Progenitor cell of endocrine pancreas (in vitro differentiated cells): ENCODE measurements at regions not wholly inside any gene's neighbourhood (a gene's known extent, or its start where the extent isn't known, plus 50 kb on each side); places are given as distances from the start of the nearest gene placed in this dataset.

ENCODE experiments used
- DNase-seq: peaks from one replicate; pipeline ENCODE4 v3.0.0; 2021; ENCODE audit warnings: low spot score; ENCODE audit not compliant: unreplicated experiment
- H3K27ac Mint-ChIP-seq: 2 replicates; pipeline ENCODE4 v1.8.0; 2021; ENCODE audit warnings: mild to moderate bottlenecking, moderate library complexity, mixed read lengths
- H3K27me3 Mint-ChIP-seq: 2 replicates; pipeline ENCODE4 v1.8.0; 2021; ENCODE audit warnings: mixed read lengths
- H3K36me3 Mint-ChIP-seq: 2 replicates; pipeline ENCODE4 v1.8.0; 2022; ENCODE audit warnings: mixed read lengths; ENCODE audit not compliant: insufficient read depth
- H3K4me1 Mint-ChIP-seq: 2 replicates; pipeline ENCODE4 v1.8.0; 2021; ENCODE audit warnings: low read depth, mixed read lengths
- H3K4me3 Mint-ChIP-seq: 2 replicates; pipeline ENCODE4 v1.8.0; 2021; ENCODE audit warnings: low read depth, mild to moderate bottlenecking, moderate library complexity, mixed read lengths
- H3K9me3 Mint-ChIP-seq: 2 replicates; pipeline ENCODE4 v1.8.0; 2021; ENCODE audit warnings: low read depth, mixed read lengths
- TF ChIP-seq, protein P1 (sequence below): fragments of 200-600 bp; sonication (generic); IDR thresholded peaks from one replicate; pipeline ENCODE4 v1.5.0; 2021; ENCODE audit warnings: antibody characterized with exemption, mild to moderate bottlenecking; ENCODE audit not compliant: unreplicated experiment

DNA sequence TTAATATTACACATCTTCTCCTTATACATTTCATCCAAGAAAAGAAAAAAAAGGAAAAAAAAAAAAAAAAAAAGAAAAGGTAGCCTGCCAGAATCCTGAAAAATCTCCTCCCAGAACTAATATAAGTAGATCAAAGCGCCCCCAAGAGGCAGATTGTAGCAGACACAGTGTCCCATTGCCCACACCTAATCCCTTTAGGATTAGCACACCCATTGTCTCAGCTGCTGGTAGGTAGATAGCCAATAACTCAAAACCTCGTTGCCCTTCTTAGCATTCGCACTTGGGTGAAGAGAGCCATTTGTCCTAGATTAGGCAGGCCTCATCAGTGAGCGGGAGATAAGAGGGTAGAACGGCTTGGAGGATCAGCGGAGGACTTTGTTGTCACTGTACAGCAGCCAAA, 100.2 kb upstream of the SORCS1 start:
- H3K9me3 Mint-ChIP-seq: no peaks in the 10 kb centered on the region
- no peak overlapping the region for H3K4me3 Mint-ChIP-seq
- H3K27ac Mint-ChIP-seq: no peak overlapping the region
- TF ChIP-seq, protein P1, sequence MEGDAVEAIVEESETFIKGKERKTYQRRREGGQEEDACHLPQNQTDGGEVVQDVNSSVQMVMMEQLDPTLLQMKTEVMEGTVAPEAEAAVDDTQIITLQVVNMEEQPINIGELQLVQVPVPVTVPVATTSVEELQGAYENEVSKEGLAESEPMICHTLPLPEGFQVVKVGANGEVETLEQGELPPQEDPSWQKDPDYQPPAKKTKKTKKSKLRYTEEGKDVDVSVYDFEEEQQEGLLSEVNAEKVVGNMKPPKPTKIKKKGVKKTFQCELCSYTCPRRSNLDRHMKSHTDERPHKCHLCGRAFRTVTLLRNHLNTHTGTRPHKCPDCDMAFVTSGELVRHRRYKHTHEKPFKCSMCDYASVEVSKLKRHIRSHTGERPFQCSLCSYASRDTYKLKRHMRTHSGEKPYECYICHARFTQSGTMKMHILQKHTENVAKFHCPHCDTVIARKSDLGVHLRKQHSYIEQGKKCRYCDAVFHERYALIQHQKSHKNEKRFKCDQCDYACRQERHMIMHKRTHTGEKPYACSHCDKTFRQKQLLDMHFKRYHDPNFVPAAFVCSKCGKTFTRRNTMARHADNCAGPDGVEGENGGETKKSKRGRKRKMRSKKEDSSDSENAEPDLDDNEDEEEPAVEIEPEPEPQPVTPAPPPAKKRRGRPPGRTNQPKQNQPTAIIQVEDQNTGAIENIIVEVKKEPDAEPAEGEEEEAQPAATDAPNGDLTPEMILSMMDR: no peak
- H3K4me1 Mint-ChIP-seq: peaks cover 7% of the 10 kb centered on the region
- H3K27me3 Mint-ChIP-seq: no peaks in the 10 kb centered on the region
- no peak for DNase-seq
- no peaks in the 10 kb centered on the region for H3K36me3 Mint-ChIP-seq

DNA sequence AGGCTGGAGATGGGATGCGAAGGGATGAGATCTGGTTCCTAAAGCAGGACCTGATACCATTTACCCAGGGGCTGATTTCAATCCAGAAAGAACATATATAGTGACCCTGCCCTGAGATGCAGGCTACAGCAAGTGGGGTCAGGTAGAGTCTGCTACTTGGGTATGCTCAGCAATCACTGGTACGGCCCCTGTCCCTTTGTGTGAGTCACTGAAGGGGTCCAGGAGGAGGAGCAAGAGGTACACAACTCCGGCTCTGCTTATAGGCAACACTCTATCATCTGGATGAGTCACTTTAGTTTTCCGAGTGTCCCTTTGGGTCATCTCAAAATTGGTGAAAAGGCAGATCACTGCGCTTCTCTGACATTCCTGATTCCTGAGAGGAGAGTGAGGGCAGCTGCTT, 79.6 kb upstream of the SORCS1 start:
- DNase-seq: no peak
- Mint-ChIP-seq H3K4me3 (no peak overlapping the region), H3K9me3 (no peaks in the 10 kb centered on the region), H3K4me1 (peaks cover 6% of the 10 kb centered on the region), H3K27me3 (no peaks in the 10 kb centered on the region), H3K27ac (no peak overlapping the region), H3K36me3 (no peaks in the 10 kb centered on the region)
- TF ChIP-seq, protein P1: no peak

DNA sequence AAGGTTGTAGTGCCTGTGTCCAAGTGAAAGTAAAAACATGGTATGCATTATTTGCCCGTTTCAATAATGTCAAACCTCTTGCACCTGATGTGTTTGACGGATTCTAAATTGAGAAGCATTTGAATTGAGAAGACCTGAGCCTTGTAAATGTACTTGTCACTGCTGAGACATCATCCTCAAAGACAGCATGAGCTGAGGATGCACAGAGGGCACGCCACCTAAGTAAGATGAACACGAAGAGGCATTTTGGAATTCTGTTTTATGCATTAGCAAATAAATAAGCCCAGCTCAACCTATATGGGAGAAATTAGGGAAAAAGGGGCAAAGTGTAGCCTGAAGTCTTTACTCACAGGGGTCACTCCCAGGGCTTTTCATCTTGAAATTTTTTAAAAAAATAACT, 73.8 kb upstream of the SORCS1 start:
- H3K4me1 Mint-ChIP-seq: no peaks in the 10 kb centered on the region
- no peaks in the 10 kb centered on the region for H3K36me3 Mint-ChIP-seq
- DNase-seq: no peak
- H3K4me3 Mint-ChIP-seq: no peak overlapping the region
- TF ChIP-seq, protein P1: no peak
- no peak overlapping the region for H3K27ac Mint-ChIP-seq
- no peaks in the 10 kb centered on the region for H3K9me3 Mint-ChIP-seq
- no peaks in the 10 kb centered on the region for H3K27me3 Mint-ChIP-seq

DNA sequence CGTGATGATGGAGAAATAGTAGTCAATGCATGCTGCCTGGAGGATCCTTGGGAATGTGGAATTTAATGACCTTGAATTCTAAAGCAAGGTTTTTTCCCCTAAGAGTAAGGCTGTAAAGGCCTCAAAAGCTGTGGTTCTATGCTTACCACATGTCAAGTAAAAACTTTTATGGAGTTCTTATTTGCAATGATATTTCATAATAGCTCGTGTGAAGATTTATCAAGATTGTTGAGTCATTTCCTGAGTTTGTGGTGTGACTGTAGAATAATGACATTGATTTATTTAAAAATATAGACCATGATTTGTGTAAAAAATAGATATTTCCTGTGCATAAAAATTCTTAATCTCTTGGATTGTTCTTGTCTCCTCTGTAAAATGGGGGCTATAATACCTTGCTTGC, 67.5 kb upstream of the SORCS1 start:
- Mint-ChIP-seq H3K27me3 (no peaks in the 10 kb centered on the region), H3K9me3 (peaks cover 5% of the 10 kb centered on the region), H3K4me1 (no peaks in the 10 kb centered on the region), H3K36me3 (no peaks in the 10 kb centered on the region), H3K4me3 (no peak overlapping the region), H3K27ac (no peak overlapping the region)
- TF ChIP-seq, protein P1: no peak
- DNase-seq: no peak

DNA sequence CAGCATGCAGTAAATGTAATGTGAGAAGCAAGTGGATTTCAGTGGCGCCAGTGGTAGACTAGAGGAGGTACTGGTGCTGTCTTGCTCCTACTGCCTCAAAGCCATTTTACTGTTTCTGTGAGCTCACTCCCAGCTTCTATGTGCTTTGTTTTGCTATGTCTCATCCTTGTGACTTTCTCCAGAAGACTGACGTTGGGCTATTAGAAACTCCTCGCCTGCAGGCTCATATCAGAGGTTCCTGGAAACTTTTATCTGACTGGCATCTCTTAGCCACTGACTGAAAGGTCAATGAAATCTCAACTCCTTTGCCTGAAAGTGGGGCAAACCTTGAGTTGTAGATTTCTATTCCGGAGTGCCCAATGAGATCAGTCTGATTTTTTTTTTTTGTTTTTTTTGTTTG, 66.4 kb upstream of the SORCS1 start:
- no peak for DNase-seq
- Mint-ChIP-seq H3K4me1 (no peaks in the 10 kb centered on the region), H3K9me3 (peaks cover 5% of the 10 kb centered on the region), H3K4me3 (no peak overlapping the region), H3K36me3 (no peaks in the 10 kb centered on the region), H3K27me3 (no peaks in the 10 kb centered on the region), H3K27ac (no peak overlapping the region)
- TF ChIP-seq, protein P1: no peak
